Thoracic aorta (tissue), 2 donors: ENCODE measurements at regions not wholly inside any gene's neighbourhood (a gene's known extent, or its start where the extent isn't known, plus 50 kb on each side); places are given as distances from the start of the nearest gene placed in this dataset.

Experiments
- ATAC-seq: fragments of 150-250 bp; one replicate; pipeline ENCODE4 v1.8.0; 2017; ENCODE audit warnings: low read depth; ENCODE audit not compliant: insufficient number of reproducible peaks, low FRiP score
- DNase-seq: peaks from one replicate; pipeline ENCODE4 v3.0.0-alpha.2; 2020; ENCODE audit warnings: low spot score
- H3K27ac ChIP-seq, 2 donors: fragments of 200-600 bp; sonication (generic); 1 replicate in 1 of 2; 2 replicates in 1 of 2; pipeline ENCODE4 v1.5.1; 2016; ENCODE audit warnings: mild to moderate bottlenecking in 2 of 2, moderate library complexity in 2 of 2
- H3K27me3 ChIP-seq: fragments of 200-600 bp; sonication (generic); replicated peaks from 2 replicates; pipeline ENCODE4 v1.6.0; 2016; ENCODE audit warnings: mild to moderate bottlenecking; ENCODE audit not compliant: insufficient read depth
- H3K36me3 ChIP-seq: fragments of 200-600 bp; sonication (generic); one replicate; pipeline ENCODE4 v1.5.1; 2016
- H3K4me1 ChIP-seq, 2 donors: fragments of 200-600 bp; sonication (generic); 1 replicate in 1 of 2; 2 replicates in 1 of 2; pipeline versions ENCODE4 v1.5.1 to v1.6.0; 2016; ENCODE audit warnings: low read depth in 2 of 2, mild to moderate bottlenecking in 1 of 2; ENCODE audit not compliant: control insufficient read depth in 1 of 2
- H3K4me3 ChIP-seq: fragments of 200-600 bp; sonication (generic); 2 replicates; pipeline ENCODE4 v1.5.1; 2016; ENCODE audit warnings: mild to moderate bottlenecking
- H3K9me3 ChIP-seq: fragments of 200-600 bp; sonication (generic); 2 replicates; pipeline ENCODE4 v1.5.1; 2016
- CTCF ChIP-seq: fragments of 200-600 bp; sonication (generic); IDR thresholded peaks from one replicate; pipeline ENCODE4 v1.5.1; 2019; ENCODE audit warnings: antibody characterized with exemption

- Histone ChIP-seq H3K36me3 (no peaks in the 10 kb centered on the region), H3K4me3 (no peak overlapping the region), H3K27ac (no peak overlapping the region), H3K4me1 (no peaks in the 10 kb centered on the region), H3K9me3 (no peaks in the 10 kb centered on the region), H3K27me3 (no peaks in the 10 kb centered on the region)
- DNase-seq: no peak
- no peak for TF ChIP-seq CTCF
- ATAC-seq: no peak
These were observed 59.2 kb upstream of the OSBPL11 start for GRCh38 chr3:125654526-125654925.

- Histone ChIP-seq H3K36me3 (no peaks in the 10 kb centered on the region), H3K27ac (no peak overlapping the region), H3K4me1 (peaks cover 0 to 3% of the 10 kb centered on the region in 2 donors), H3K4me3 (no peak overlapping the region), H3K27me3 (no peaks in the 10 kb centered on the region), H3K9me3 (no peaks in the 10 kb centered on the region)
- DNase-seq (no peak), ATAC-seq (no peak)
- TF ChIP-seq CTCF: no peak
These were observed 67.4 kb upstream of the OSBPL11 start for GRCh38 chr3:125662675-125663074.

- H3K4me1 ChIP-seq: no peaks in the 10 kb centered on the region
- no peak overlapping the region for H3K27ac ChIP-seq
- ATAC-seq (no peak), DNase-seq (no peak)
- TF ChIP-seq CTCF: no peak
- H3K36me3 ChIP-seq: no peaks in the 10 kb centered on the region
- H3K9me3 ChIP-seq: no peaks in the 10 kb centered on the region
- H3K4me3 ChIP-seq: no peak overlapping the region
- no peaks in the 10 kb centered on the region for H3K27me3 ChIP-seq
These were observed 75.1 kb upstream of the OSBPL11 start for GRCh38 chr3:125670352-125670751.

GRCh38 chr3:125670945-125671344 is 75.6 kb upstream of the OSBPL11 start:
- DNase-seq (no peak), ATAC-seq (no peak)
- no peak for TF ChIP-seq CTCF

GRCh38 chr3:125671461-125672243 is 76.4 kb upstream of the OSBPL11 start:
- Histone ChIP-seq H3K36me3 (no peaks in the 10 kb centered on the region), H3K27ac (no peak overlapping the region), H3K4me3 (no peak overlapping the region), H3K4me1 (no peaks in the 10 kb centered on the region), H3K9me3 (no peaks in the 10 kb centered on the region), H3K27me3 (no peaks in the 10 kb centered on the region)
- DNase-seq: no peak
- no peak for ATAC-seq
- TF ChIP-seq CTCF: no peak

More at GRCh38 chr3:125670945-125671344, 75.6 kb upstream of the OSBPL11 start:
- no peak overlapping the region for H3K27ac ChIP-seq
- H3K27me3 ChIP-seq: no peaks in the 10 kb centered on the region
- no peaks in the 10 kb centered on the region for H3K36me3 ChIP-seq
- H3K9me3 ChIP-seq: no peaks in the 10 kb centered on the region
- no peaks in the 10 kb centered on the region for H3K4me1 ChIP-seq
- no peak overlapping the region for H3K4me3 ChIP-seq
